Central memory CD8-positive, alpha-beta T cell (primary cell): ENCODE measurements at regions not wholly inside any gene's neighbourhood (a gene's known extent, or its start where the extent isn't known, plus 50 kb on each side); places are given as distances from the start of the nearest gene placed in this dataset.

Source experiments
- ATAC-seq: fragments of 150-1000 bp; cut with Tn5 transposase; replicated peaks from 2 replicates; pipeline ENCODE4 v1.10.0; 2022; ENCODE audit warnings: mild to moderate bottlenecking, moderate FRiP score, moderate number of reproducible peaks; ENCODE audit not compliant: poor library complexity, severe bottlenecking; ENCODE audit errors: extremely low read depth
- DNase-seq, 2 donors: peaks; one replicate each; pipeline ENCODE4 v3.0.0; 2021; ENCODE audit warnings: low spot score in 2 of 2
- H3K27ac Mint-ChIP-seq: one replicate; pipeline ENCODE4 v1.8.0; 2022; ENCODE audit warnings: low read depth, mild to moderate bottlenecking, moderate library complexity, mixed read lengths
- H3K27me3 Mint-ChIP-seq: one replicate; pipeline ENCODE4 v1.8.0; 2022; ENCODE audit warnings: mixed read lengths
- H3K36me3 Mint-ChIP-seq: one replicate; pipeline ENCODE4 v1.8.0; 2022; ENCODE audit warnings: mild to moderate bottlenecking, moderate library complexity, mixed read lengths; ENCODE audit not compliant: insufficient read depth
- H3K4me1 Mint-ChIP-seq: one replicate; pipeline ENCODE4 v1.8.0; 2022; ENCODE audit warnings: mixed read lengths
- H3K4me3 Mint-ChIP-seq: one replicate; pipeline ENCODE4 v1.8.0; 2022; ENCODE audit warnings: mild to moderate bottlenecking, moderate library complexity, mixed read lengths
- H3K9me3 Mint-ChIP-seq: one replicate; pipeline ENCODE4 v1.8.0; 2022; ENCODE audit warnings: mixed read lengths

- H3K4me3 Mint-ChIP-seq: no peak overlapping the region
- peaks cover 13% of the 10 kb centered on the region for H3K27me3 Mint-ChIP-seq
- no peak for ATAC-seq
Measured at GRCh38 chr11:133705873-133706272, 139.4 kb downstream of the SPATA19 start.

GRCh38 chr11:133705074-133705648 lies 140.2 kb downstream of the SPATA19 start:
- Mint-ChIP-seq H3K36me3 (no peaks in the 10 kb centered on the region), H3K27ac (no peak overlapping the region), H3K4me1 (no peaks in the 10 kb centered on the region), H3K4me3 (no peak overlapping the region), H3K27me3 (peaks cover 13% of the 10 kb centered on the region), H3K9me3 (peaks cover 5% of the 10 kb centered on the region)
- ATAC-seq: no peak
- DNase-seq: no peak

More at GRCh38 chr11:133705873-133706272, 139.4 kb downstream of the SPATA19 start:
- Mint-ChIP-seq H3K4me1 (no peaks in the 10 kb centered on the region), H3K36me3 (no peaks in the 10 kb centered on the region), H3K9me3 (peaks cover 5% of the 10 kb centered on the region), H3K27ac (no peak overlapping the region)
- no peak for DNase-seq

- no peak for DNase-seq
- no peak overlapping the region for H3K27ac Mint-ChIP-seq
- no peak overlapping the region for H3K4me3 Mint-ChIP-seq
- H3K4me1 Mint-ChIP-seq: no peaks in the 10 kb centered on the region
- peaks cover 7% of the 10 kb centered on the region for H3K27me3 Mint-ChIP-seq
- no peaks in the 10 kb centered on the region for H3K36me3 Mint-ChIP-seq
- peaks cover 4% of the 10 kb centered on the region for H3K9me3 Mint-ChIP-seq
- no peak for ATAC-seq
Measured at GRCh38 chr11:133699071-133699470, 146.2 kb downstream of the SPATA19 start.

GRCh38 chr11:133698654-133699053 lies 146.7 kb downstream of the SPATA19 start:
- DNase-seq (no peak), ATAC-seq (no peak)
- no peak overlapping the region for H3K27ac Mint-ChIP-seq
- no peaks in the 10 kb centered on the region for H3K36me3 Mint-ChIP-seq
- no peaks in the 10 kb centered on the region for H3K4me1 Mint-ChIP-seq
- H3K9me3 Mint-ChIP-seq: no peaks in the 10 kb centered on the region
- H3K4me3 Mint-ChIP-seq: no peak overlapping the region
- H3K27me3 Mint-ChIP-seq: peaks cover 3% of the 10 kb centered on the region

GRCh38 chr11:133697603-133698180 lies 147.6 kb downstream of the SPATA19 start:
- ATAC-seq (no peak), DNase-seq (no peak)
- Mint-ChIP-seq H3K9me3 (no peaks in the 10 kb centered on the region), H3K4me1 (no peaks in the 10 kb centered on the region), H3K36me3 (no peaks in the 10 kb centered on the region), H3K27ac (no peak overlapping the region), H3K4me3 (no peak overlapping the region), H3K27me3 (no peaks in the 10 kb centered on the region)

- H3K27me3 Mint-ChIP-seq: no peaks in the 10 kb centered on the region
- DNase-seq (no peak), ATAC-seq (no peak)
- H3K36me3 Mint-ChIP-seq: no peaks in the 10 kb centered on the region
- H3K4me1 Mint-ChIP-seq: no peaks in the 10 kb centered on the region
- no peaks in the 10 kb centered on the region for H3K9me3 Mint-ChIP-seq
- H3K4me3 Mint-ChIP-seq: no peak overlapping the region
- H3K27ac Mint-ChIP-seq: no peak overlapping the region
Measured at GRCh38 chr11:133697161-133697560, 148.2 kb downstream of the SPATA19 start.

GRCh38 chr11:133695387-133695786 lies 149.9 kb downstream of the SPATA19 start:
- Mint-ChIP-seq H3K9me3 (no peaks in the 10 kb centered on the region), H3K36me3 (no peaks in the 10 kb centered on the region), H3K4me1 (no peaks in the 10 kb centered on the region), H3K27me3 (no peaks in the 10 kb centered on the region), H3K27ac (no peak overlapping the region), H3K4me3 (no peak overlapping the region)
- ATAC-seq: no peak
- DNase-seq: no peak

GRCh38 chr11:133694701-133695100 lies 150.6 kb downstream of the SPATA19 start:
- Mint-ChIP-seq H3K27ac (no peak overlapping the region), H3K9me3 (no peaks in the 10 kb centered on the region)

GRCh38 chr11:133693110-133693509 lies 152.2 kb downstream of the SPATA19 start:
- no peaks in the 10 kb centered on the region for H3K9me3 Mint-ChIP-seq
- no peak overlapping the region for H3K27ac Mint-ChIP-seq
- no peaks in the 10 kb centered on the region for H3K27me3 Mint-ChIP-seq
- ATAC-seq (no peak), DNase-seq (no peak)
- H3K4me3 Mint-ChIP-seq: no peak overlapping the region
- H3K36me3 Mint-ChIP-seq: no peaks in the 10 kb centered on the region
- no peaks in the 10 kb centered on the region for H3K4me1 Mint-ChIP-seq

More at GRCh38 chr11:133694701-133695100, 150.6 kb downstream of the SPATA19 start:
- Mint-ChIP-seq H3K27me3 (no peaks in the 10 kb centered on the region), H3K4me1 (no peaks in the 10 kb centered on the region), H3K36me3 (no peaks in the 10 kb centered on the region), H3K4me3 (no peak overlapping the region)
- no peak for ATAC-seq
- DNase-seq: no peak

GRCh38 chr11:133692126-133692934 lies 153.0 kb downstream of the SPATA19 start:
- no peaks in the 10 kb centered on the region for H3K4me1 Mint-ChIP-seq
- H3K4me3 Mint-ChIP-seq: no peak overlapping the region
- ATAC-seq (no peak), DNase-seq (no peak)
- H3K27ac Mint-ChIP-seq: no peak overlapping the region
- H3K9me3 Mint-ChIP-seq: no peaks in the 10 kb centered on the region
- H3K27me3 Mint-ChIP-seq: no peaks in the 10 kb centered on the region
- H3K36me3 Mint-ChIP-seq: no peaks in the 10 kb centered on the region

GRCh38 chr11:133687781-133688180 lies 155.5 kb upstream of the OPCML start:
- no peaks in the 10 kb centered on the region for H3K4me1 Mint-ChIP-seq

GRCh38 chr11:133681901-133682300 lies 149.6 kb upstream of the OPCML start:
- peaks cover 5% of the 10 kb centered on the region for H3K9me3 Mint-ChIP-seq
- H3K4me1 Mint-ChIP-seq: no peaks in the 10 kb centered on the region
- H3K27me3 Mint-ChIP-seq: peaks cover 23% of the 10 kb centered on the region
- no peak overlapping the region for H3K4me3 Mint-ChIP-seq
- DNase-seq (no peak), ATAC-seq (no peak)
- H3K36me3 Mint-ChIP-seq: peaks cover 1% of the 10 kb centered on the region
- no peak overlapping the region for H3K27ac Mint-ChIP-seq

More at GRCh38 chr11:133687781-133688180, 155.5 kb upstream of the OPCML start:
- Mint-ChIP-seq H3K27me3 (peaks cover 2% of the 10 kb centered on the region), H3K4me3 (no peak overlapping the region), H3K9me3 (no peaks in the 10 kb centered on the region), H3K27ac (no peak overlapping the region), H3K36me3 (no peaks in the 10 kb centered on the region)
- ATAC-seq (no peak), DNase-seq (no peak)

GRCh38 chr11:133679896-133680295 lies 147.6 kb upstream of the OPCML start:
- DNase-seq: no peak
- Mint-ChIP-seq H3K9me3 (peaks cover 8% of the 10 kb centered on the region), H3K27ac (no peak overlapping the region), H3K27me3 (peaks cover 23% of the 10 kb centered on the region), H3K4me1 (no peaks in the 10 kb centered on the region), H3K4me3 (no peak overlapping the region), H3K36me3 (peaks cover 1% of the 10 kb centered on the region)
- ATAC-seq: no peak
